Stomach (tissue), 8 donors: ENCODE measurements at regions not wholly inside any gene's neighbourhood (a gene's known extent, or its start where the extent isn't known, plus 50 kb on each side); places are given as distances from the start of the nearest gene placed in this dataset.

ENCODE experiments used
- DNase-seq, 2 donors: peaks; one replicate each; pipeline versions ENCODE4 v3.0.0 to v3.0.0-alpha.2; 2013 to 2019
- H3K27ac ChIP-seq, 5 donors: fragments of 200-600 bp in 4 of 5; sonication (generic) in 4 of 5; one replicate each; pipeline ENCODE4 v1.5.1; 2013 to 2019; ENCODE audit warnings: mild to moderate bottlenecking in 1 of 5, moderate library complexity in 1 of 5
- H3K27me3 ChIP-seq, 3 donors: fragments of 200-600 bp; sonication (generic); one replicate each; pipeline ENCODE4 v1.5.1; 2017 to 2019; ENCODE audit warnings: mixed run types in 1 of 3
- H3K36me3 ChIP-seq, 4 donors: fragments of 200-600 bp; sonication (generic); 1 replicate in 3 of 4; 2 replicates in 1 of 4; pipeline ENCODE4 v1.5.1; 2016 to 2019
- H3K4me1 ChIP-seq, 4 donors: fragments of 200-600 bp; sonication (generic); one replicate each; pipeline ENCODE4 v1.5.1; 2016 to 2019
- H3K4me3 ChIP-seq, 4 donors: fragments of 200-600 bp; sonication (generic) in 3 of 4; one replicate each; pipeline ENCODE4 v1.5.1; 2016 to 2019; ENCODE audit warnings: mild to moderate bottlenecking in 1 of 4
- H3K9me3 ChIP-seq, 4 donors: fragments of 200-600 bp; sonication (generic); one replicate each; pipeline ENCODE4 v1.5.1; 2016 to 2019
- CTCF ChIP-seq, 7 experiments: fragments of 450-650 bp in 4 of 7; fragments of 200-600 bp in 3 of 7; sonication (generic) in 3 of 7; IDR thresholded peaks; one replicate each; pipeline ENCODE4 v1.5.1; 2016 to 2019; ENCODE audit warnings: antibody characterized with exemption in 7 of 7, control low read depth in 2 of 7, mild to moderate bottlenecking in 1 of 7
- EP300 ChIP-seq: sonication (generic); formaldehyde crosslinking; IDR thresholded peaks from one replicate; pipeline ENCODE4 v1.6.1; 2017; ENCODE audit warnings: antibody characterized with exemption
- POLR2A ChIP-seq, 4 donors: fragments of 450-650 bp; IDR thresholded peaks; one replicate each; pipeline ENCODE4 v1.6.1; 2016; ENCODE audit warnings: antibody characterized with exemption in 4 of 4, control low read depth in 2 of 4, mild to moderate bottlenecking in 1 of 4, moderate library complexity in 1 of 4
- POLR2AphosphoS5 ChIP-seq, 3 donors: sonication (generic); formaldehyde crosslinking; IDR thresholded peaks; one replicate each; pipeline ENCODE4 v1.6.1; 2016; ENCODE audit warnings: antibody characterized with exemption in 3 of 3
- WGBS, 5 donors: extraction: QIAGEN DNeasy Blood & Tissue Kit in 3 of 5; methylation state at CpG; one replicate each; pipeline versions ENCODE4 v1.1.5 to v1.1.7; 2013 to 2018; 5-methylcytosine and 5-hydroxymethylcytosine counted together
- intact Hi-C: fragments of 100-400 bp; cut with DNase I; formaldehyde crosslinking; loops from one replicate; pipeline ENCODE4 v1.15.1; 2023; ENCODE audit warnings: low total_unique reads
- donor health status: healthy with polysubstance abuse.
- donor health status: Bipolar disorder and iron deficiency.
- donor health status: healthy.

DNA sequence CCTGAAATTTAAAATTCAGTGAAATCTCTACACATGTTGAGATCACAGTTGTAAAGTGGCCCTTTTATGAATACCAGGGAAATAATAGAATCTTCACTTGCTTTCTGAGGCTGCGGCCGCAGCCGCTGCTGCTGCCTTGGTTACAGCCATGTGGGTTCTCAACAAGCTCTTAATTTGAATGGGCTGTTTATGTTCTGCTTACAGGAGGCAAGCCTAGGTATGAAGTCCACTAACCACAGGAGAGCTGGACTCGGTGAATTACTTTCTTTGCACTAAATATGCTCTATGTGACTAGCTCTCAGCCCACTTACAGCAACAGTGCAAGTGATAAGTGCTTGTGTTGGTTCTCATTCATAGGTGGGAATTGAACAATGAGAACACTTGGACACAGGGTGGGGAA is 410.8 kb downstream of the SFMBT2 start:
- DNase-seq: no peak
- H3K4me1 ChIP-seq: no peaks in the 10 kb centered on the region
- no peak for TF ChIP-seq POLR2AphosphoS5 (IDR thresholded peaks at IDR 0.05)
- no peak for TF ChIP-seq CTCF (IDR thresholded peaks at IDR 0.05)
- no peak for TF ChIP-seq EP300
- H3K9me3 ChIP-seq: no peaks in the 10 kb centered on the region
- WGBS, 5 donors: 78 to 92% (median 90%) methylated on average over 4 of the region's 4 CpGs
- intact Hi-C loops: no loop called here
- H3K27me3 ChIP-seq: no peaks in the 10 kb centered on the region
- no peaks in the 10 kb centered on the region for H3K36me3 ChIP-seq
- H3K27ac ChIP-seq: no peak overlapping the region
- H3K4me3 ChIP-seq: no peak overlapping the region

DNA sequence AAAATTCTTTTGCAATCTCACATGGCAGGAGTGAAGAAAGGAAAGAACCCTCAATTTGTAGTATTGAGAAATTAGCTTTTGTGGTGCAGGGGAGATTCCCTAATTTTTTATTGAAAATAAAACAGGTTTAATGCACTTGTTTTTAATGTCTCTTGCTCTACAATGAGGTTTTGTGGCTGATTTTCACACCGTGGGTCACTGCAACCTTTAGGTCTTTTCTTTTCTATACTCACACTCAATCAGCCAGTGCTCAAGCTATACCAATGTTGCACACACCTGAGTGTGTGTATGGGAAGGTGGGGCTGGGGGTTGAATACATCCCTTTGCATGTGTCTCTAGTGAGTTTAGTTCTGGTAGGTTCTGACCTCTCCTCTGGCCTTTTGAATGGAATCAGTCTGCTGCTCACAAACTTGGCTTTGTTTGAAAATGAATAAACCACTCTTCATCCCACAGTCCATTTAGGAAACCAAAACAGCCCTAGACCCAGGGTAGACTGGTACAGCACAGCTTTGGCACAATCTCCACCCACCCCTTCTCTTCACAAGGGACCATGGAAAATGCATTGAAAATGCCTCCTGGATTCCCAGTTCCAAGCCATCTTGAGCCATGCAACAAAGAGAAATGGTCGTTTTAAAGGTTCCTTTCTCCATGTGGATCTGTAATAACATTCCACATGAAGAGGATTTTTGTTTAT is 411.5 kb downstream of the SFMBT2 start:
- DNase-seq: no peak
- Histone ChIP-seq H3K27ac (no peak overlapping the region), H3K36me3 (no peaks in the 10 kb centered on the region), H3K4me3 (no peak overlapping the region), H3K9me3 (no peaks in the 10 kb centered on the region), H3K4me1 (no peaks in the 10 kb centered on the region), H3K27me3 (no peaks in the 10 kb centered on the region)
- no peak for TF ChIP-seq CTCF (IDR thresholded peaks at IDR 0.05)
- TF ChIP-seq EP300: no peak
- no peak for TF ChIP-seq POLR2A (IDR thresholded peaks at IDR 0.05)
- intact Hi-C loops: no loop called here
- WGBS, 5 donors: 59 to 78% (median 71%) methylated on average over 2 of the region's 2 CpGs

GRCh38 chr10:6997509-6997908 is 413.3 kb downstream of the SFMBT2 start:
- Histone ChIP-seq H3K4me1 (no peaks in the 10 kb centered on the region), H3K27me3 (no peaks in the 10 kb centered on the region), H3K27ac (no peak overlapping the region), H3K36me3 (no peaks in the 10 kb centered on the region), H3K9me3 (no peaks in the 10 kb centered on the region), H3K4me3 (no peak overlapping the region)
- TF ChIP-seq POLR2A (IDR thresholded peaks at IDR 0.05) (no peak), CTCF (IDR thresholded peaks at IDR 0.05) (no peak)
- intact Hi-C loops: no loop called here
- DNase-seq: no peak
- 86 to 97% (median 90%) methylated on average over 2 of the region's 2 CpGs for WGBS, 5 donors

- no peak for DNase-seq
- H3K27ac ChIP-seq: no peak overlapping the region
- H3K36me3 ChIP-seq: no peaks in the 10 kb centered on the region
- H3K27me3 ChIP-seq: no peaks in the 10 kb centered on the region
- WGBS, 5 donors: 42 to 70% (median 61%) methylated on average over 4 of the region's 4 CpGs
- H3K9me3 ChIP-seq: no peaks in the 10 kb centered on the region
- no peak overlapping the region for H3K4me3 ChIP-seq
- H3K4me1 ChIP-seq: no peaks in the 10 kb centered on the region
- intact Hi-C loops: no loop called here
- no peak for TF ChIP-seq CTCF (IDR thresholded peaks at IDR 0.05)
- no peak for TF ChIP-seq EP300
- TF ChIP-seq POLR2A (IDR thresholded peaks at IDR 0.05): no peak
- TF ChIP-seq POLR2AphosphoS5 (IDR thresholded peaks at IDR 0.05): no peak
Measured at GRCh38 chr10:6996431-6996830, 414.4 kb downstream of the SFMBT2 start.
